Fibroblast of pulmonary artery (primary cell): ENCODE measurements at regions not wholly inside any gene's neighbourhood (a gene's known extent, or its start where the extent isn't known, plus 50 kb on each side); places are given as distances from the start of the nearest gene placed in this dataset.

ENCODE experiments used
- DNase-seq: peaks from one replicate; pipeline ENCODE4 v3.0.0-alpha.2; 2010; ENCODE audit warnings: low read depth
- H3K4me3 ChIP-seq: replicated peaks from 2 replicates; pipeline ENCODE4 v1.5.1; 2011; ENCODE audit warnings: low read depth, mild to moderate bottlenecking, control low read depth, low read length, moderate library complexity
- TF ChIP-seq, protein P1 (sequence below): IDR thresholded peaks from 2 replicates; pipeline ENCODE4 v1.5.1; 2011; ENCODE audit warnings: mild to moderate bottlenecking, control low read depth, low read length, inconsistent platforms; ENCODE audit errors: missing control alignments

DNA sequence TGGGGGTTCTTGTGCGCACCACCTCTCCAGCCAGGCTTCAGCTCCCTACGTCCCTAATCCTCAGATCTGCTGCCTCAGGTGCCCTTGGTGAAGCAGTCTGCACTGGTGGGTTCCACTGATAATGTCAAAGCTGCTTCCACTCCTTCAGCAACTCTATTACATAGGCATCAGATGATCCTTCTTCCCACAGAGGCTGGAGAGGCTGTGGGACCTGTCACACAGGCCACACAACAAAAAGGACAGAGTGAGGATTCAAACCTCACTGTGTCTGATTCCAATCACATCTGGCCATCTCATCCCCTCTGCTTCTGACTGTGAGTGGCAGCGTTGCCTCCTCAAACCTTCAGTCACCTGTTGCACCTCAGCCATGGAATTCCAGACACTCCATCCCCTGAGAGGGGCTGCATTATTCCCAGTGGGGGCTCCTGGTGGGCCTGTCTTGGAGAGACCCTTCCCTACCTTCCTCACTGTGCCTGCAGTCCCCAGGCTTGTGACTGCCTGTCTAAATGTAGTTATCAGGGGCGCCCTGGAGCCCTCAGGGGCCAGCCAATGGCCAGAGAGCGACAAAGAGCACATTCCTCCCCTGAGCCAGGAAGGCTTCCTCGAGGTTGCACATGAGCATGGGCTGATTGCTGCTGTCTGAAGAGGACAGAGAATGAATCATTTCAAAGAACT, 211.4 kb upstream of the ECI2 start:
- no peak overlapping the region for H3K4me3 ChIP-seq
- TF ChIP-seq, protein P1, sequence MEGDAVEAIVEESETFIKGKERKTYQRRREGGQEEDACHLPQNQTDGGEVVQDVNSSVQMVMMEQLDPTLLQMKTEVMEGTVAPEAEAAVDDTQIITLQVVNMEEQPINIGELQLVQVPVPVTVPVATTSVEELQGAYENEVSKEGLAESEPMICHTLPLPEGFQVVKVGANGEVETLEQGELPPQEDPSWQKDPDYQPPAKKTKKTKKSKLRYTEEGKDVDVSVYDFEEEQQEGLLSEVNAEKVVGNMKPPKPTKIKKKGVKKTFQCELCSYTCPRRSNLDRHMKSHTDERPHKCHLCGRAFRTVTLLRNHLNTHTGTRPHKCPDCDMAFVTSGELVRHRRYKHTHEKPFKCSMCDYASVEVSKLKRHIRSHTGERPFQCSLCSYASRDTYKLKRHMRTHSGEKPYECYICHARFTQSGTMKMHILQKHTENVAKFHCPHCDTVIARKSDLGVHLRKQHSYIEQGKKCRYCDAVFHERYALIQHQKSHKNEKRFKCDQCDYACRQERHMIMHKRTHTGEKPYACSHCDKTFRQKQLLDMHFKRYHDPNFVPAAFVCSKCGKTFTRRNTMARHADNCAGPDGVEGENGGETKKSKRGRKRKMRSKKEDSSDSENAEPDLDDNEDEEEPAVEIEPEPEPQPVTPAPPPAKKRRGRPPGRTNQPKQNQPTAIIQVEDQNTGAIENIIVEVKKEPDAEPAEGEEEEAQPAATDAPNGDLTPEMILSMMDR = no peak
- peak; percentile 33 for DNase-seq

- no peak overlapping the region for H3K4me3 ChIP-seq
- TF ChIP-seq, protein P1 = no peak
- DNase-seq = no peak
Observed at GRCh38 chr6:4345543-4345942, 210.2 kb upstream of the ECI2 start.

DNA sequence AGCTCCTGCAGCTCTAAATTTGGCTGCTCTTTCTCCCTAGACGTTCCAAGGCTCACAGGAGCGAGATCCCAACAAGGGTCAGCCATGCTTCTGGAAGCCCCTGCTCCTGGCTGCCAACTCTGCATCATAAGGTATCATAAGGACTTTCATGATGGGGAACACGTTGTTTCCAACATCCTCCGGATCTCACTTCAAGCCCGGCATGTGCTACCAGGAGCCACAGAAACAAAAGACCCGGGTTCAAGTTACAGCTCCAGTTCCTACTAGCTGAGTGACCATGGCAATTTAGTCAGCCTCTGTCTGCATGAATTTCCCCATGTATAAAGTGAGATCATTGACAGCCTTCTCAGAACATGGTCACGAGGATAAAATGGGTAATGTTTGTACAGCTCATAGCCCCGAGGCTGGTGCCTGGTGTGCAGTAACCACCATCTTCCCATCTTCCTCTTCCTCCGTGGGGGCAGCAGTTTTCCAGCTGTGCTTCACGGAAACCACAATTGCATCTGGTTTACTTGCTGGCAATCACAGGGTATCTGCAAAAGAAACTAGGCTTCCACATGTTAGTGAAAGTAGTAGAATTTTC, 209.0 kb upstream of the ECI2 start:
- no peak overlapping the region for H3K4me3 ChIP-seq
- TF ChIP-seq, protein P1 = no peak
- DNase-seq = no peak

- TF ChIP-seq, protein P1 = no peak
- DNase-seq = no peak
- no peak overlapping the region for H3K4me3 ChIP-seq
Observed at GRCh38 chr6:4342407-4343137, 207.2 kb upstream of the ECI2 start.

DNA sequence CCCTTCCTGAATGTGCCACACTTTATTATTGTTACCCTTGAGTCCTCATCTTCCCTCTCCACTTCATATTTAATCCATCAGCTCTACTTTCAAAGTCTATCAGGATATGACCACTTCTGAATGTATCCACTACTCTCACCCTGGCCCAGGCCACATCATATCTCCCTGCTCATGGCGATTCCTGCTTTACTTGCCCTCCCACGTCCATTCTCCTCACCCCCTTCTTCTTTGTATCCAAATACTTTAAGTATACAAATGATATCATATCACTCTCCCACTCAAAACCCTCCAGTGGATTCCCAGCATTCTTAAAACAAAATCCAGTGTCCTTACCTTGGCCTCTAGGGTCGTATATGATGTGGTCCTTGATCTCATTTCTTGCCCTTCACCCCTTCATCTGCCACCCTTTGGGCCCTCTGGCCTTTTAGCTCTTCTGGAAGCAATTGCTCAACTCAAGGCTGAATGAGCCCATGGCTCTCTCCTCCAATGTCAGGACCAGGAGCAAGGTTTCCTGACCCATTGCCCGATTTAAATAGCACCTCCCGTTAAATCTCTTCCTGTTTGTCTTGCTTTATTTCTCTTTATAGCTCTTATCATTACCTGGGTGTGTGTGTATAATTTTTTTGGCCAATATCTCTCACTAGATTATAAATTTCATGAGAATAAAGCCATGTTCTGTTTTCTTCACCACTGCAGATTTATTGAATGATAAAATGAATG, 205.9 kb upstream of the ECI2 start:
- TF ChIP-seq, protein P1 = no peak
- DNase-seq = no peak
- no peak overlapping the region for H3K4me3 ChIP-seq

- TF ChIP-seq, protein P1 = no peak
- H3K4me3 ChIP-seq = no peak overlapping the region
Observed at GRCh38 chr6:4340544-4340943, 205.2 kb upstream of the ECI2 start.

More at GRCh38 chr6:4340544-4340943, 205.2 kb upstream of the ECI2 start:
- no peak for DNase-seq
